Activated CD8-positive, alpha-beta T cell treated with anti-CD3 and anti-CD28 coated beads for 36 hours (primary cell): ENCODE measurements at regions not wholly inside any gene's neighbourhood (a gene's known extent, or its start where the extent isn't known, plus 50 kb on each side); places are given as distances from the start of the nearest gene placed in this dataset.

Source experiments
- ATAC-seq: fragments of 200-7000 bp; cut with Tn5 transposase; one replicate; pipeline ENCODE4 v1.10.0; 2021; ENCODE audit warnings: mild to moderate bottlenecking, moderate library complexity
- CTCF ChIA-PET: fragments of 350-600 bp; sonication (Branson Sonifier 250); formaldehyde crosslinking; loops from one replicate; lab custom pipeline; 2021; ENCODE audit warnings: antibody characterized with exemption; lab: Charles Lee
- POLR2A ChIA-PET: fragments of 350-600 bp; sonication (Branson Sonifier 250); formaldehyde crosslinking; loops from one replicate; lab custom pipeline; 2021; ENCODE audit warnings: antibody characterized with exemption; lab: Charles Lee
- DNase-seq: peaks from one replicate; pipeline ENCODE4 v3.0.0-alpha.2; 2020
- H3K27ac Mint-ChIP-seq: one replicate; pipeline ENCODE4 v1.8.0; 2021; ENCODE audit warnings: mild to moderate bottlenecking, mixed read lengths
- H3K27me3 Mint-ChIP-seq: one replicate; pipeline ENCODE4 v1.8.0; 2021; ENCODE audit warnings: mixed read lengths
- H3K36me3 Mint-ChIP-seq: one replicate; pipeline ENCODE4 v1.8.0; 2021; ENCODE audit warnings: low read depth, mixed read lengths
- H3K4me1 Mint-ChIP-seq: one replicate; pipeline ENCODE4 v1.8.0; 2021; ENCODE audit warnings: low read depth, mixed read lengths
- H3K4me3 Mint-ChIP-seq: one replicate; pipeline ENCODE4 v1.8.0; 2021; ENCODE audit warnings: mild to moderate bottlenecking, moderate library complexity, mixed read lengths
- H3K9me3 Mint-ChIP-seq: one replicate; pipeline ENCODE4 v1.8.0; 2021; ENCODE audit warnings: mixed read lengths
- intact Hi-C: fragments of 100-400 bp; cut with micrococcal nuclease; formaldehyde crosslinking; loops from one replicate; pipeline ENCODE4 v1.10.0; 2022
- TF ChIP-seq, protein P1 (sequence below): fragments of 200-600 bp; IDR thresholded peaks from one replicate; pipeline ENCODE4 v1.8.0; 2022; ENCODE audit warnings: antibody characterized with exemption, mild to moderate bottlenecking

DNA sequence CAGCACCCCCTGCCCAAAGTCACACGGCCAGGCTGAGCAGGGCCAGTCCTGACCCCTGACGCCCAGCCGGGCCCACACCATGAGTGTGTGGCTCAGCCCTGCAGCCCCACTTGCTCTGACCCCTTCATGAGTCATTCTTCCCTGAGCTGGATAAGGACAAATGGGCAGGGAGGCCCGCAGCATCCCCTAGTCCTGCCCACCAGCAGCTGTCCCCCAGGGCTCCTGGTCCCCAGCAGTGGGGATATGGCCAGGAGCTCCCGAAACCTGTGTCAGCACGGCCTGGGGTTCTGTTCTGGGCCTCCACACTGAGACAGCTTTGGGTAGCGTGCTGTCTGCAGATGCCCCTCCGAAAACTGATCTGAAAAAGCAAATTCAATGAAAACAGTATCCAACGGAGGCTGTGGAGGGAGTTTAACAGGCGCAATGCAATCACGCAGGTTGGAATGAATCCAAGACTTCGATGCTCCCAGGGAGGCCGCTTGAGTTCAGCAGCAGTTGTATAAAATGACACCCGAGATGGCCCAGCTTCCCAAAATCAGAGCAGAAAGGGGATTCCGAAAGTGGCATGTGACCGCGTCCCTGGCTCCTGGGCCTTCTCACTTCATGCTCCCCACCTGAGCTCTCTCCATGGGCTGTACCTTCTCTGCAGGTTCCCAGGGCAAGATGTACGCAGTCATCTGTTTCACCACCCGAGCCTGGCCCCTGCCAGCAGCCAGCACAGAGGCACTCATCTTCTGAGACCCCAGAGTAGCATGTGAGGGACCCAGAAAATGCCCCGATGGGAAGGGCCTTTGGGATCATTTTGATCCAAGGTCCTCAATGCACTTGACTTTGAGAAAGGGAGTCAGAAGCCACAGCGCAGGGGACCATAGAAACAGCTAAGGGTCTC is 214.1 kb downstream of the USP6NL start:
- ChIA-PET POLR2A (no interaction called here), CTCF (no interaction called here)
- DNase-seq: no peak
- H3K9me3 Mint-ChIP-seq: peaks cover 2% of the 10 kb centered on the region
- no peak overlapping the region for H3K4me3 Mint-ChIP-seq
- H3K4me1 Mint-ChIP-seq: peaks cover 23% of the 10 kb centered on the region
- intact Hi-C loops: no loop called here
- ATAC-seq: no peak
- peaks cover 2% of the 10 kb centered on the region for H3K36me3 Mint-ChIP-seq
- H3K27ac Mint-ChIP-seq: no peak overlapping the region
- no peaks in the 10 kb centered on the region for H3K27me3 Mint-ChIP-seq
- TF ChIP-seq, protein P1, sequence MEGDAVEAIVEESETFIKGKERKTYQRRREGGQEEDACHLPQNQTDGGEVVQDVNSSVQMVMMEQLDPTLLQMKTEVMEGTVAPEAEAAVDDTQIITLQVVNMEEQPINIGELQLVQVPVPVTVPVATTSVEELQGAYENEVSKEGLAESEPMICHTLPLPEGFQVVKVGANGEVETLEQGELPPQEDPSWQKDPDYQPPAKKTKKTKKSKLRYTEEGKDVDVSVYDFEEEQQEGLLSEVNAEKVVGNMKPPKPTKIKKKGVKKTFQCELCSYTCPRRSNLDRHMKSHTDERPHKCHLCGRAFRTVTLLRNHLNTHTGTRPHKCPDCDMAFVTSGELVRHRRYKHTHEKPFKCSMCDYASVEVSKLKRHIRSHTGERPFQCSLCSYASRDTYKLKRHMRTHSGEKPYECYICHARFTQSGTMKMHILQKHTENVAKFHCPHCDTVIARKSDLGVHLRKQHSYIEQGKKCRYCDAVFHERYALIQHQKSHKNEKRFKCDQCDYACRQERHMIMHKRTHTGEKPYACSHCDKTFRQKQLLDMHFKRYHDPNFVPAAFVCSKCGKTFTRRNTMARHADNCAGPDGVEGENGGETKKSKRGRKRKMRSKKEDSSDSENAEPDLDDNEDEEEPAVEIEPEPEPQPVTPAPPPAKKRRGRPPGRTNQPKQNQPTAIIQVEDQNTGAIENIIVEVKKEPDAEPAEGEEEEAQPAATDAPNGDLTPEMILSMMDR: no peak

DNA sequence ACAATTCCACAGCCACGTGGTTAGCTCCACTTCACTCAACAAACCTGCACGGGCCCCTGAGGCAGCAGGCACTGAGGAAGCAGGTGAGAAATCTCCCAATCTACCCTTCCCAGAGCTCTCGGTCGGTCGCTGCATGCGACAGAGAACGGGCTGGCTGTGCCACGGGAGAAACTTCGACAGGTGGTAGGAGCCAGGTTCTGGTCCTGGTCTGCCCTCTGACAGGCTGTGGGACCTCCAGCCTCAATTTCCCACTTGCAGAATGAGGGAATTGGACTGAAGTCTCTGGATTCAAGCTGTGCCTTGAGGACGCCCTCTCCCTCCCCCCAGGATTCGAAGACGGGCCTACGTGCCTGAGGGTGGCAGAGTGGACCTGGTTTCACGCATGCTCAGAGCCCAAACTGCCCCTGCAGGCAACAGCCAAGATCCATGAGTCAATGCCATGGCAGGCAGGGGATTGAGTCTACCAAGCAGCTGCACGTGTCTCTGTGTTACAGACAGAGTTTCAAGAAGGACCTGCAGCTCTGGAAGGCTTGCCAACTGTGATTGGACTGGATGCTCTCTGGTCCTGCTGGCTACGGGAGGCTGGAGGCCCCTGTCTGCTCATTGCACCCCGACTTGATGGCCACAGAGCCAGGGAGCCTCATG is 215.0 kb downstream of the USP6NL start:
- no peaks in the 10 kb centered on the region for H3K27me3 Mint-ChIP-seq
- DNase-seq: no peak
- peaks cover 14% of the 10 kb centered on the region for H3K4me1 Mint-ChIP-seq
- H3K27ac Mint-ChIP-seq: no peak overlapping the region
- TF ChIP-seq, protein P1: no peak
- ChIA-PET POLR2A (no interaction called here), CTCF (no interaction called here)
- no peaks in the 10 kb centered on the region for H3K9me3 Mint-ChIP-seq
- no peak for ATAC-seq
- no peaks in the 10 kb centered on the region for H3K36me3 Mint-ChIP-seq
- intact Hi-C loops: no loop called here
- H3K4me3 Mint-ChIP-seq: no peak overlapping the region

DNA sequence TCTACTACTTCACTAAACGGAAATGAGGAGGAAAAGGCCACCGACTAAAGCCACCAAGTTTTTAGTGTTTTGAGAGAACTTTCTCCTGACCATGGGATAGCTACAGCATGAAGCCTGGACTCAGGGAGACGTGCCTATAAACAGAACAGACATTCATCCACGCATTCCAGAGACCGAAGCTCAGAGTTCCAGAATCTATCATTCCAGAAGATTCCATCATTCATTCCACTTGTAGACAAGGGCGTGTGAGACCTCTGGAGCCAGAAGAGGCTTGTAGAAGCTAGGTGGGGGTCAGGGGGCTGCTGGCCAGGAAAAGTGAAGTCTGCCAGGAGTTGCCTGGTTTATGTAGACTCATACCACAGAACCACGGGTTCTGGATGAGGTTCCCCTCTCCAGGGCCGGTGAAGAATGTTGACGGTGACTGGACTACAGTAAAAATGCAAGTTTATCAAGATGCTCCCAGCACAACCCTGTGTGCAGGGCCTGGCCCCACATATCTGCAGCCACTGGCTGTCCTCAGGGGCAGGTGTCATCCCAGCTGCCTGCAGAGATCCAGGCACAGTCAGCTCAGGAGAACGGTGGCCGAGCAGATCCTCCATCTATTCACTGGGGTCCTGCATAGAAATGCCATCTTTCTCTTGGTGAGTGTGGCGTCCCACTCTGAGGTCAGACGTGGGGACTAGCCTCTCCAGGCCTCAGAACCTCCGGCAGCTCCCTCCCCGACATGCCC is 215.7 kb downstream of the USP6NL start:
- no peak for DNase-seq
- Mint-ChIP-seq H3K4me1 (peaks cover 7% of the 10 kb centered on the region), H3K4me3 (no peak overlapping the region), H3K36me3 (no peaks in the 10 kb centered on the region), H3K27me3 (no peaks in the 10 kb centered on the region), H3K9me3 (no peaks in the 10 kb centered on the region), H3K27ac (no peak overlapping the region)
- ATAC-seq: no peak
- ChIA-PET CTCF (no interaction called here), POLR2A (no interaction called here)
- TF ChIP-seq, protein P1: no peak
- intact Hi-C loops: no loop called here

DNA sequence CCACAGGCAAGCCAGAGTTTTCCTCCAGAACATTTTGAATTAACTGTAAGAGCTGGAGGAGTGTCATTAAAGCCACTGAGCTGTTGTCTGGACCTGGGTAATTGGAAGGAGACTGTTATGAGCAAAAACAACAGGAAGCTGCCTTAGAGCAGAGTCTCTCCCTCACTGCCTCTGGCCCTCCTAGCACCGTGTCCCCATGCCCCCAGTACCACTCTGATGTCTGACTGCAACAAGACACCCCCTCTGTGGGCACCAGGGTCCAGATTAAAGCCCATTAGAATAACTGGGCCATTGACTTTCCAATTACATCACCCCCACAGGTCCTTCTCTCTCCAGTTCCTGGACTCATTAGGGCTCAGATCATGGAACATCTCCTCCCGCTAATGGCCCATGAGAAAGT is 216.3 kb downstream of the USP6NL start:
- Mint-ChIP-seq H3K36me3 (no peaks in the 10 kb centered on the region), H3K4me1 (peaks cover 3% of the 10 kb centered on the region), H3K9me3 (no peaks in the 10 kb centered on the region), H3K27me3 (no peaks in the 10 kb centered on the region), H3K4me3 (no peak overlapping the region), H3K27ac (no peak overlapping the region)
- ATAC-seq (no peak), DNase-seq (no peak)
- ChIA-PET POLR2A (no interaction called here), CTCF (no interaction called here)
- intact Hi-C loops: no loop called here
- TF ChIP-seq, protein P1: no peak
